ENCODE measurements at regions not wholly inside any gene's neighbourhood (a gene's known extent, or its start where the extent isn't known, plus 50 kb on each side); places are given as distances from the start of the nearest gene placed in this dataset.

DNA sequence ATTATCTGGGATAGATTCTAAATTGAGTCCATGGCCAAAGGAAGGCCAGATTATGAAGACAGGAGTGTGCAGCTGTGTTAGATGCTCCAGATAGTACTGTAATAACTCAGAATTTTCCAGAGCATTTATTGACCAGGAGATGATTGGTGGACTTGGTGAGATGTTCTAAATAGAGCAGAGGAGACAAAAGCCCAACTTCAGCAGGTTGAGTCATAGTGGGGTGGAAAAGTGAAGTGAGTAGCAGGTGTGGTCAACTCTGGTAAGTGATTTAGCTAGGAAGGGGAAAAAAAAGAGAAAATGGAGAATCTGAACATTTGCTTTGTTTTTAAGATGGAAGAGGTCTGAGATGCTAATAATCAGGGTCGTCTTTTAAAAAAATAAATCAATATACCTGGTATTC, 227.4 kb downstream of the TMEM200A start:
- H3K27me3 ChIP-seq, result no peaks in the 10 kb centered on the region
- intact Hi-C loops (cut with DNase I), result no loop called here
- no peaks in the 10 kb centered on the region for H3K4me1 ChIP-seq
- 86 to 88% methylated on average over 1 of the region's 1 CpG for WGBS, 2 donors
- H3K27ac ChIP-seq, result no peak overlapping the region
- H3K9me3 ChIP-seq, result no peaks in the 10 kb centered on the region
- TF ChIP-seq, protein P1, sequence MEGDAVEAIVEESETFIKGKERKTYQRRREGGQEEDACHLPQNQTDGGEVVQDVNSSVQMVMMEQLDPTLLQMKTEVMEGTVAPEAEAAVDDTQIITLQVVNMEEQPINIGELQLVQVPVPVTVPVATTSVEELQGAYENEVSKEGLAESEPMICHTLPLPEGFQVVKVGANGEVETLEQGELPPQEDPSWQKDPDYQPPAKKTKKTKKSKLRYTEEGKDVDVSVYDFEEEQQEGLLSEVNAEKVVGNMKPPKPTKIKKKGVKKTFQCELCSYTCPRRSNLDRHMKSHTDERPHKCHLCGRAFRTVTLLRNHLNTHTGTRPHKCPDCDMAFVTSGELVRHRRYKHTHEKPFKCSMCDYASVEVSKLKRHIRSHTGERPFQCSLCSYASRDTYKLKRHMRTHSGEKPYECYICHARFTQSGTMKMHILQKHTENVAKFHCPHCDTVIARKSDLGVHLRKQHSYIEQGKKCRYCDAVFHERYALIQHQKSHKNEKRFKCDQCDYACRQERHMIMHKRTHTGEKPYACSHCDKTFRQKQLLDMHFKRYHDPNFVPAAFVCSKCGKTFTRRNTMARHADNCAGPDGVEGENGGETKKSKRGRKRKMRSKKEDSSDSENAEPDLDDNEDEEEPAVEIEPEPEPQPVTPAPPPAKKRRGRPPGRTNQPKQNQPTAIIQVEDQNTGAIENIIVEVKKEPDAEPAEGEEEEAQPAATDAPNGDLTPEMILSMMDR (IDR thresholded peaks at IDR 0.05), result no peak
- TF ChIP-seq POLR2A (IDR thresholded peaks at IDR 0.05), result no peak
- DNase-seq, result no peak
- no peaks in the 10 kb centered on the region for H3K36me3 ChIP-seq
- H3K4me3 ChIP-seq (replicated peaks in 1 of 3), result no peak overlapping the region

DNA sequence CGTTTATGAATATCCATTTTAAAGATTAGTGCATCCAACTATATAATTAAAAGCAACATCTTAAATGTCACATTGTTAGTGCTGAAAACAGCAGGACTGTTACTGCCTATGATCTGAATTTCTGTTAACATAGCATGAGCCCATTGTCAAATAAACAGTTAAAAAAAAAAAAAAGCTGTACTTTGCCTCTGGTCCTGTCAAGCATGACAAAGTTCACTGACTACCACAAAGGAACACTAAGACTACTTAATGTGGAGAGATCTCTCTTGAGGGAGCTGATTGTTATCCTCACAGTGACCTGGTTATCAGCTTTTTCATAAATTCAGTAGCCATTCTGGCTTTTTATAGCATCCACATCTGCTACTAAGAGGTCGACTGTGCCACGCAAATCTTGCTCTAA, 228.1 kb downstream of the TMEM200A start:
- 52 to 63% methylated on average over 3 of the region's 3 CpGs for WGBS, 2 donors
- DNase-seq, result no peak
- H3K4me3 ChIP-seq (replicated peaks in 1 of 3), result no peak overlapping the region
- no peaks in the 10 kb centered on the region for H3K4me1 ChIP-seq
- TF ChIP-seq POLR2A (IDR thresholded peaks at IDR 0.05), result no peak
- TF ChIP-seq, protein P1 (IDR thresholded peaks at IDR 0.05), result no peak
- H3K27ac ChIP-seq, result no peak overlapping the region
- H3K9me3 ChIP-seq, result no peaks in the 10 kb centered on the region
- H3K27me3 ChIP-seq, result no peaks in the 10 kb centered on the region
- intact Hi-C loops (cut with DNase I), result no loop called here
- H3K36me3 ChIP-seq, result no peaks in the 10 kb centered on the region

DNA sequence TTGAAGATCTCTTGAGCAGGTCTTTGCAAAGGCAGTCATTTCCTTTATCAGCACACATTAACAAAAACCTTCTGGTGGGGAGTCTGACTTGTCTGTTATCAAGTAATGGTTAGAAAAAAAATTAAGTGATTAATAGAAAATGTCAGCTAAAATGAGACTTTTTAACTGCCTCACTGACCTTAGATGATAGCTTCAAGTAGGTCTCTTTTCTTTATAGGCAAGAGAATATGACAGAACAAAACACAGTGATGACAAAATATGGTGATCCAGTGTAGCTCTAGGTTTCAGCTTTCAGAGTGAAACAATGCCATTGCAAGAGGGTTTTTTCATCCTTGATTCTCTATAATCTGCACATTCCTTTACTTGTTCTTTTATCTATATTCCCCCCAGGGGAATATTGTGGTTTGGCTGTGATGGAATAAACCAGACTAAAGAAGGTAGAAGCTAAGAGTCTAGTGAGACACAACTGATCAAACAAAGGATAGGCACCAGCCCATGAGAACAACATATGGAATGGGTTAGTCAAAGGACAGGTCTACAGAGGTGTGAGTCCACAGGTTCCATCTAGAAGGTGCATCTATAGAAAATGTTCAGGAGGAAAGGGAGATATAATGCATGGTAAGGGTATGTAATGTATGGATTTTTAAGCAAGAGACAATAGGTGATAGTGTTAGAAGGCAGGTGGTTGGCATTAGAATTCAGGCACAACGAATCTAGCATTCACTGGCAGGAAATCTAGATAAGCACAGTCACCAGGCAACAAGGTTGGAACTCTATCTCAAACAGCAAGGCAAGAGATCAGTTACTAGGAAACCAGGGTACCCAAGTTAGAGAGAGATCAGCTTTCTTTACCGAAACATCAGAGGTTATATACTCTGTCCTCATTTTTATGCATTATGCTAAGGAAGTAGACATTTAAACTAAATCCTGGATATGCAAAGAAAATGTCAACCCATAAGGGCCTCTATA, 228.9 kb upstream of the SMLR1 start:
- H3K27me3 ChIP-seq, result no peaks in the 10 kb centered on the region
- DNase-seq, result no peak
- H3K36me3 ChIP-seq, result no peaks in the 10 kb centered on the region
- no peaks in the 10 kb centered on the region for H3K4me1 ChIP-seq
- WGBS, 2 donors, result 77 to 79% methylated on average over 2 of the region's 2 CpGs
- H3K27ac ChIP-seq, result no peak overlapping the region
- no peak overlapping the region for H3K4me3 ChIP-seq (replicated peaks in 1 of 3)
- no peaks in the 10 kb centered on the region for H3K9me3 ChIP-seq
- intact Hi-C loops (cut with DNase I), result no loop called here
- TF ChIP-seq POLR2A (IDR thresholded peaks at IDR 0.05), result no peak

DNA sequence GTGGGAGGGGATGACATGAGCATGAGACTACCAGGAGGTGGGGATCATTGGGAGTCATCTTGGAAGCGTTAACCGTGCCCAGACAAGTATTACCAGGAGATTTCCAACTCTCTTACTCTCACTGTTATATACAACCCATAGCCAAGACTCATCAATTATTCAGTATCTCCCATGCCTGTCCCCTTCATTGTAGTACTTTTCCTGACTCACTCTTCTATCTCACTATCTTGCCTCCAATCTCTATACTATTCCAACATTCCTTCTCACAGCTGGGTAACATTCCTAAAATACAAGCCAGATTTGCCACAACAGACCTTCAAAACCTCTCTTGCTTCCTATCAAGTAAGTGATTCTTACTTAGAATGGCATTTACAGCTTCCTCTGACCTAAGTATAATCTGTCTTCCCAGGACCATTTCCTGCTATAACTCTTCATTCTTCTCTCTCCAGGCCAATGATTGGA, 226.3 kb upstream of the SMLR1 start:
- 85 to 91% methylated on average over 2 of the region's 2 CpGs for WGBS, 2 donors
- TF ChIP-seq, protein P1 (IDR thresholded peaks at IDR 0.05), result no peak
- no peak for TF ChIP-seq POLR2A (IDR thresholded peaks at IDR 0.05)
- Histone ChIP-seq H3K9me3 (no peaks in the 10 kb centered on the region), H3K4me3 (replicated peaks in 1 of 3) (no peak overlapping the region), H3K36me3 (no peaks in the 10 kb centered on the region), H3K27ac (no peak overlapping the region), H3K27me3 (no peaks in the 10 kb centered on the region), H3K4me1 (no peaks in the 10 kb centered on the region)
- DNase-seq, result no peak
- intact Hi-C loops (cut with DNase I), result no loop called here

DNA sequence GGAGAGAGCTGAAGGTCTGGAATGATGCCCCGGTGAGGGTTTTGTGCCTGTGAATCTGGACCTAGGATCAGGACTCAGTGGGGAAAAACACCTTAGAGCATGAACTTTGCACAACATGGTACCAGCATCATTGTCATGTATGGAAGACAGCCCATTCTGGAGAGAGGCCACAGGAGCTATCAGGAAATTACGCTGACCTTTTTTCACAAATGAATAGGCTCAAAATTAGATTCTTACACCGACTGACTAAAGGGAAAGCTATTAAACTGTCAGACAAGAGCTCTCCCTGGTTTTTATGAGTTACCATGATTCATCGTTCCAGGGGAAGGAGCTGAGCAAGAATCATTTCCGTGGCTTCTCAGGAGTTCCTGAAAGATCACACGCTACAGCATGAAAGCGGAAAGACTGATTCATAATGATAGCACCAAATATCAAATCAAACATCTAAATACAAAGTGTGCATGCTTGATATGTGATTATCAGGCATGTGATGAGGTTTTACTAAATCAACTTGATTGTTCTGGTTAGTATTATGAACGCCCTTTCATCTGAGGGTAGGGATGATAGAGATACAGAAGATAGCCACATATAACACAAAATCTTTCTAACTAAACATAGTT, 224.9 kb upstream of the SMLR1 start:
- no peak for DNase-seq
- WGBS, 2 donors, result 62 to 64% methylated on average over 8 of the region's 8 CpGs
- intact Hi-C loops (cut with DNase I), result no loop called here

More for the DNA sequence above, 224.9 kb upstream of the SMLR1 start:
- no peaks in the 10 kb centered on the region for H3K36me3 ChIP-seq
- H3K4me1 ChIP-seq, result no peaks in the 10 kb centered on the region
- H3K4me3 ChIP-seq (replicated peaks in 1 of 3), result no peak overlapping the region
- H3K27me3 ChIP-seq, result no peaks in the 10 kb centered on the region
- H3K9me3 ChIP-seq, result no peaks in the 10 kb centered on the region
- H3K27ac ChIP-seq, result no peak overlapping the region
- TF ChIP-seq POLR2A (IDR thresholded peaks at IDR 0.05), result no peak
- TF ChIP-seq, protein P1 (IDR thresholded peaks at IDR 0.05), result no peak
